SK-N-DZ (cell line): ENCODE measurements at regions not wholly inside any gene's neighbourhood (a gene's known extent, or its start where the extent isn't known, plus 50 kb on each side); places are given as distances from the start of the nearest gene placed in this dataset.

Experiments
- DNase-seq: peaks from one replicate; pipeline ENCODE4 v3.0.0-alpha.2; 2015; ENCODE audit warnings: low spot score

GRCh38 chr1:221303623-221304022 lies 424.4 kb downstream of the HLX start:
- DNase-seq = no peak

DNA sequence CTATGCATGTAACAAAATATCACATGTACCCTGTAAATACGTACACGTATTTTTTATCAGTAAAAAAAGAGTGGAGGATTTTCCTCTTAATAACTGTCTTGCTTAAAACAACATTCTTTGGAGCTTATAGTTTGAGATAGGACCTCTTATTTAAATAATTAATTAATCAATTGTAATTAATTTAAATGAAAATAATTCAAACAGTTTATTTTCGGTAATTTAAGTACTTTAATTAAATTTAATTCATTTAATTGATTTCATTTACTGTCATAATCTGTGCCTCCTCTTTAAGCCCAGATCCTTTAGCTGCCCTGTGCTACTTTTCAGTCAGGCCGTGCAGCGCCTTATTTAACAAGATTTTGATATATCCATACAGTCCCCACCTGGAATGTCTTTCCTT lies 427.0 kb downstream of the HLX start:
- no peak for DNase-seq

GRCh38 chr1:221308534-221309511 lies 429.6 kb downstream of the HLX start:
- no peak for DNase-seq

DNA sequence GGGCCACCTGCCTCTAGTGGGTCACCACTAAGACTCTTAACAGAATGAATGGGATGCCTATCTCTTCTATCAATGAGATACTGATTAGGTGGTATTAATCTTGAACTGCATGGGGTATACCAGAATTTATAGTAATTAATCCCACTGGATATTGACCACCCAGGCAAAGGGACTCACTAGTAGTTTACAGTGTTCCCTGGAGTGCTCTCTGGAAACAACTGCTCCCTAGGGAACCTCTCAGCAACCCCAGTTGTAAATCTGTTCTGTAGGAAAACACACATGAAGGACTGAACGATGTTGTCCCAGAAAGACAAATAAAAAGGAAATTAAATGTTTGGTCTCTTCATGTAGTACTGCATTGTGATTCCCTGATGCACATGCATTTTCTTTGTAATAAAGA lies 430.5 kb downstream of the HLX start:
- no peak for DNase-seq

DNA sequence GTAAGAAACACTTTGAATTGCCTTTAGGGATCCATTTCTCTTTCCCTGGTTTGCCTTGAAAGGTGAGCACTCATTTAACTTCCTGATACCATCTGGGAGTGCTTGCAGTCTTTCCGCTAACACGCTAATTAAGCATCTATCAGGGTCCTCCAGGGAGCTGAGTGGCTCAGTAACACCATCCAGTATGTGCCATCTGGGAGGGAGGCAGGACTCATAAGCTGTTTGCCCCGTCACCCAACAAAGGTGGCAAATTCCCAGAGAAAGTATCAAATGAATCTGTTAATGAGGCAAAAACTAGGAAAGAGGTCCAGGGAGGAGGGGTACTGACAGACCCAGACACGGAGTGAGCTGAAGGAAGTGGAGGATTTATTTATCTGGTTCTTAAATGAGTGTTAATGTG lies 430.9 kb downstream of the HLX start:
- peak; percentile 28 for DNase-seq

- no peak for DNase-seq
Observed at GRCh38 chr1:221315330-221315729, 426.6 kb downstream of the DUSP10 start.

DNA sequence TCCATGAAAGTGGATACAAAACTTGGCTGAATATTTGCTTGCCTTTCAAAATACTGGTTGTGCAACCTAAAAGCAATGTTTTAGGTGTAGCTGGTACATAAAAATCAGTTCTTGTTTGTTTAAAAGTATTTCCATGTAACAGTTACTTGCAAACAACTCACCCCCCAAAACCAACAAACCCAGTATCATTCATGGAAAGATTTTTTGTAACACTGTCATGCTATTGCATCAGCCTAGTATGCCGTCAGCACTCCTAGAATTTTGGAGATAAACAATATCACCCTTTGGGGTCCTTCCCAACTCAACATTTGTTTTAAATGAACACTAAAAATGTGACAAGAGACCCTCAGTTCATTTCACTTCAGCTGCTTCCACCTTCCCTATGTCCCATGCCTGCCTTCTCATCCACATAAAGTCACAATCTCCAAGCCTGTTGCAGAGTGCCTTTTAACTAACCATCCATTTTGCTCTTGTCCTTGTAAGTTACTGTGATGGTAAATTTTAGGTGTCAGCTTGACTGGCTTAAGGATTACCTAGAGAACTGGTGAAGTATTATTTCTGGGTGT lies 425.3 kb downstream of the DUSP10 start:
- DNase-seq = no peak

- no peak for DNase-seq
Observed at GRCh38 chr1:221317537-221317936, 424.4 kb downstream of the DUSP10 start.

DNA sequence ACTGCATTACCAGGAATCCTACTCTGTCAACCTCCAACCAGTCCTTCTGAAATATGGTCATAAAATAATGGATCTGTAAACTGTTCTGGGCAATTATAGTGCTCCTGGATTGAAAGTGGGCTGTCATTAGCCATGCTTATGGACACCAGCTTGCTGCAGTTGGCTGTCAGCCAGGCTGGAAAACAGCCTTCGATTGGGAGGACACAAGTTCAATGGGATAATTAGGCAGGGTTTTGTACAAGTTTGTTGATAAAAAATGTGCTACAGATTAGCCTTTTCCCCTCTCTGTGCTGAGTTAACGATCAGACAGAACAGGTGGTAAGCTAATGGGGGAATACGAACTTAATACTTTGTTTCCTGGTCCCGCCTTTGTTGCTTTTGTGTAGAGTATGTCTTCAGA lies 413.9 kb downstream of the DUSP10 start:
- DNase-seq = peak; percentile 62

- DNase-seq = no peak
Observed at GRCh38 chr1:221328371-221328770, 413.5 kb downstream of the DUSP10 start.

DNA sequence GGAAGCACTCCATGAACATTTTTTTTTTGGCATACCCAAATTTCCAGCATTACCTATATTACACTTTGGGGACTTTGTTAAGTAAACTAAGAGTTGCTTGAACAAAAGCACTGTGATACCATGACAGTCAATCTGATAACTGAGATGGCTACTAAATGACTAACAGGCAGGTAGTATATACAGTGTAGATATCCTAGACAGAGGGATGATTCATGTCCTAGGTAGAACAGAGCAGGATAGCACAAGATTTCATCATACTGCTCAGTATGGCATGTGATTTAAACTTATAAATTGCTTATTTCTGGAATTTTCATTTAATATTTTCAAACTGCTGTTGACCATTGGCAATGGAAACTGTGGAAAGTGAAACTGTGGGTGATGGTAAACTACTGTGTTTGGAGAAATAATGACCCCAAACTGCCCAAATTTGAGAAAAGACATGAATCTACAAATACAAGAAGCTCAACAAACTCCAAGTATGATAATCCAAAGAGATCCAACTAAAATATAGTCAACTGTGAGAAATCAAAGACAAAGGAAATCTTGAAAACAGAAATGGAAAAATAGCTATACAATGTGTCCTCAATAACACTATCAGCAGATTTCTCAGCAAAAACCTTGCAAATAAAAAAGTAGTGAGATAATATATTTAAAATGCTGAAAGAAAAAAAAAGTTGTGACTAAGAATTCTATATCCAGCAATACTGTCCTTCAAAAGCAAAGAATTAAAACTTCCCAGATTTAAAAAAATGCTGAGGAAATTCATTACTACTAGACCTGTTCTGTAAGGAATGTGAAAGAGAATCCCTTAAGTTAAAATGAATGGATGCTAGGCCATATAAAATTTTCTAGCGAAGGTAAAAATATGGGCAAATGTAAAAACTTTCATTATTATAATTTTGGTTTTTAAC lies 410.4 kb downstream of the DUSP10 start:
- DNase-seq = no peak

GRCh38 chr1:221334062-221334461 lies 407.8 kb downstream of the DUSP10 start:
- no peak for DNase-seq

DNA sequence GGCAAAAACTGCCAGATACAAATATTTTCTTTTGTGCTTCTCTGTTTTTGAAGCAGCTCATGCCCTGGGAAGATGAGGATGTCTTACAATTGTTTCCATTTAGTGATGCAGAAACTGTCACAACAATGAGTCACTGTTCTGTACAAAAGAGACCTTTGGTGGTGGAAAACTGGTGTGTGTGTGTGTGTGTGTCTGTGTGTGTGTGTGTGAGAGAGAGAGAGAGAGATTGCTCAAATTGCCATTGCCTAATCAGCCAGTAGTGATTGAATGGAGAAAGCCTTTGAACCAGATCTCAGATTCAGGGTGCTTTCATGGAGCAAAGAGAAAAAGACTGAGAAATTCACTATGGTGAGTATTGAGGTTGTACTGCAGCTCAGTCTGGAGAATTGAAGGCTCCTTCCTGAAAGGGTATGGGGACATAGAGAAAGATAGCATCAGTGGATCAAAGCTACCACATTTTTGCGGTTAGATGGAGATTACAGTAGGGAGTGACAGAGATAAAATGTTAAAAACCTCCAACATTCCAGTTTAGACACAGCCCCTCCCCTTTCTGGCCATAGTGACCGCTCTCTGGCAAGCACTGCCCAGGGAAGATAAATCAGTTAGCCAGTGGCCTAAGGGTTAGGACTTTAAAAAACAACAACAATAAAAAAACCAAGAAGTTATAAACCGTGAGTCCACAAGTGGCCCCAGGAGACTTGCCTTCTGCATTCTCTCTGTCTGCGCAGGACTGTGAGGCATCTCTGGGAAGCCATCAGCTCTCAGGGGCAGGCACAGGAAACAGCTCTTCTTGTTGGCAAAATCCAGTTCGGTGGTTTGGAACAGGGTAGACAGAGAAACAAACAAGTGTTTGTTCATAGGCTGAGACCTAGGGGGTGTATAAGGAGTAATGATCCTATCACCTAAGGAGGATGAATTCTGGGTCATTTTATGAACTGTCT lies 406.5 kb downstream of the DUSP10 start:
- no peak for DNase-seq

GRCh38 chr1:221336126-221336525 lies 405.8 kb downstream of the DUSP10 start:
- no peak for DNase-seq

DNA sequence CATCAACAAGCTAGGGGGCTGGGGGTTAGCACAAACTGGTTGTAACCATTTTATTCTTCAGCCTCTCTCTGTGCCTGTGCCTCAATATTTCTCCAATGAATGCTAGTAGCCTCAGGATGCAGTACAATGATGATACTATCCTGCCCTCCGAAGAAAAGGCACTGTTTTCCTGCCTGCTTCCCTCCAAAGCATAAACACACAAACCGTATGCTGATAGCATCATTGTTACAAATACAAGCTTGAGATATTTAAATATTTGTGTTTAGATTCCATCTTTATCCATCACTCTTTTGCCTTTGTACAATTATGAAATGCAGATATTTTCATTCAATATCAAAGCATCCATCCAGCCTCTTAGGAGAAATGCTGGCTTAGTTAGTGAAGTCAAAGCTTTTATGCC lies 404.8 kb downstream of the DUSP10 start:
- DNase-seq = no peak

- no peak for DNase-seq
Observed at GRCh38 chr1:221343136-221343535, 398.8 kb downstream of the DUSP10 start.

DNA sequence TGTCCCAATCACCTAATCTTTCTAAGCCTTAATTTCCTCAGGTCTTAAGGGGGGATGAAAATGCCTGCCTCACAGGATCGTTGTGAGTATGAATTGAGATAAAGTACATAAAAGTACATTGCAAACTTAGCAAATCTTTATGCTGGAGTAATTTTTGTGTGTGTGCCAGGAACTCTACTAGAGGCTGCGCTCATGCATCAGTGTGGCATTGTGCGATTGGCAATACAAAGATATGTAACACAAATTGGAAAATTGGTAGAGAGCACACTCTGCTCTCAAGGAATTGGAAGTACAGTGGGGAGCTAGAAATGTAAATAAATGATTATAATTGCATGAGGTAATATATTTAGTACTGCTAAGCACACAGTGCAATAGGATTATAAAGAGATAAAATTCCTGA lies 398.3 kb downstream of the DUSP10 start:
- no peak for DNase-seq

GRCh38 chr1:221344693-221345092 lies 397.2 kb downstream of the DUSP10 start:
- DNase-seq = no peak

- DNase-seq = no peak
Observed at GRCh38 chr1:221347706-221348105, 394.2 kb downstream of the DUSP10 start.

- DNase-seq = no peak
Observed at GRCh38 chr1:221350091-221350490, 391.8 kb downstream of the DUSP10 start.

DNA sequence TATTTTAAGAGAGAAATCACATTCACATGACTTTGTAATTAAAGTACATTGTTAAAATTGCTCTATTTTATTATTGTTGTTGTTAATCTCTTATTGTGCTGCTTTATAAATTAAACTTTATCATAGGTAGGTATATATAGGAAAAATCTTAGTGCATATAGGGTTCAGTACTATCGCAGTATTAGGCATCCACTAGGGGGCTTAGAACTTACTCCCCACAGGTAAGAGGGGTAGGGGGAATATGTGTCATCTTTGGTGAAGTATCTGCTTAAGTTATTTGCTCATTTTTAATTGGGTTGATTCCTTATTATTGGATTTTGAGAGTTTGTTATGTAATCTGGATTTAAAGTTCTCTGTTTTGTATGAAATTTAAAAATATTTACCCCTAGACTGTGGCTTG lies 385.2 kb downstream of the DUSP10 start:
- DNase-seq = no peak
